B cell (primary cell): ENCODE measurements at regions not wholly inside any gene's neighbourhood (a gene's known extent, or its start where the extent isn't known, plus 50 kb on each side); places are given as distances from the start of the nearest gene placed in this dataset.

Source experiments
- ATAC-seq: fragments of 200-7000 bp; cut with Tn5 transposase; one replicate; pipeline ENCODE4 v1.10.0; 2021; ENCODE audit warnings: low read depth, mild to moderate bottlenecking, moderate number of reproducible peaks, moderate library complexity
- CTCF ChIA-PET: fragments of 350-600 bp; sonication (Branson Sonifier 250); formaldehyde crosslinking; loops from one replicate; lab custom pipeline; 2021; ENCODE audit warnings: antibody characterized with exemption, inconsistent platforms; lab: Charles Lee
- POLR2A ChIA-PET: fragments of 350-600 bp; sonication (Branson Sonifier 250); formaldehyde crosslinking; loops from one replicate; lab custom pipeline; 2021; ENCODE audit warnings: antibody characterized with exemption; lab: Charles Lee
- DNase-seq: peaks from one replicate; pipeline ENCODE4 v3.0.0; 2013
- H2AFZ ChIP-seq: 2 replicates; pipeline ENCODE4 v1.6.1; 2012; ENCODE audit warnings: mild to moderate bottlenecking, low read depth, low read length; ENCODE audit not compliant: insufficient read depth, poor library complexity, severe bottlenecking
- H3K27ac ChIP-seq, 2 donors: 1 replicate in 1 of 2; 2 replicates in 1 of 2; pipeline ENCODE4 v1.5.1; 2012 to 2013; ENCODE audit warnings: low read length in 2 of 2, mild to moderate bottlenecking in 2 of 2, moderate library complexity in 1 of 2
- H3K27me3 ChIP-seq, 4 experiments: fragments of 200-600 bp in 1 of 4; sonication (generic) in 1 of 4; replicated peaks in 1 of 4; 1 replicate in 2 of 4; 2 replicates in 2 of 4; pipeline versions ENCODE4 v1.6.1 to v1.7.0; 2013 to 2016; ENCODE audit warnings: low read length in 3 of 4, mild to moderate bottlenecking in 2 of 4, mixed read lengths in 1 of 4, moderate library complexity in 1 of 4; ENCODE audit not compliant: insufficient read depth in 4 of 4, control insufficient read depth in 3 of 4; ENCODE audit errors: control extremely low read depth in 1 of 4
- H3K36me3 ChIP-seq, 2 experiments: replicated peaks in 1 of 2; 1 replicate in 1 of 2; 2 replicates in 1 of 2; pipeline versions ENCODE4 v1.6.1 to v1.7.1; 2013; ENCODE audit warnings: low read length in 1 of 2; ENCODE audit not compliant: insufficient read depth in 2 of 2, control insufficient read depth in 1 of 2; ENCODE audit errors: control extremely low read depth in 1 of 2, extremely low read depth in 1 of 2
- H3K4me1 ChIP-seq, 2 donors: fragments of 200-600 bp in 1 of 2; sonication (generic) in 1 of 2; 1 replicate in 1 of 2; 2 replicates in 1 of 2; pipeline versions ENCODE4 v1.5.1 to v1.6.1; 2013 to 2017; ENCODE audit warnings: low read length in 2 of 2; ENCODE audit not compliant: control insufficient read depth in 2 of 2, insufficient read depth in 2 of 2
- H3K4me2 ChIP-seq: replicated peaks from 2 replicates; pipeline ENCODE3; 2012; ENCODE audit warnings: mild to moderate bottlenecking, low read depth, low read length; ENCODE audit not compliant: poor library complexity, severe bottlenecking
- H3K4me3 ChIP-seq, 5 experiments: fragments of 200-600 bp in 1 of 5; sonication (generic) in 1 of 5; 1 replicate in 3 of 5; 2 replicates in 2 of 5; pipeline versions ENCODE4 v1.5.1 to v1.7.0; 2011 to 2016; ENCODE audit warnings: low read length in 4 of 5, mild to moderate bottlenecking in 4 of 5, low read depth in 2 of 5, control low read depth in 1 of 5, moderate library complexity in 1 of 5; ENCODE audit not compliant: insufficient read depth in 1 of 5; ENCODE audit errors: control extremely low read depth in 1 of 5, extremely low read depth in 1 of 5
- H3K79me2 ChIP-seq: fragments of 200-600 bp; sonication (generic); one replicate; pipeline ENCODE4 v1.6.0; 2016; ENCODE audit warnings: low read length; ENCODE audit not compliant: control insufficient read depth, insufficient read depth
- H3K9ac ChIP-seq: fragments of 200-600 bp; sonication (generic); 2 replicates; pipeline ENCODE4 v1.6.1; 2017; ENCODE audit warnings: mild to moderate bottlenecking, low read length, moderate library complexity
- H3K9me3 ChIP-seq, 3 donors: one replicate each; pipeline versions ENCODE4 v1.6.1 to v1.7.1; 2013; ENCODE audit warnings: low read length in 2 of 3; ENCODE audit not compliant: control insufficient read depth in 2 of 3, insufficient read depth in 1 of 3; ENCODE audit errors: control extremely low read depth in 1 of 3
- H4K20me1 ChIP-seq: 2 replicates; pipeline ENCODE4 v1.6.0; 2012; ENCODE audit warnings: mild to moderate bottlenecking, low read length; ENCODE audit not compliant: insufficient read depth, control insufficient read depth, poor library complexity, severe bottlenecking
- H3K27ac Mint-ChIP-seq: one replicate; pipeline ENCODE4 v1.8.0; 2021; ENCODE audit warnings: mixed read lengths
- H3K27me3 Mint-ChIP-seq: one replicate; pipeline ENCODE4 v1.8.0; 2021; ENCODE audit warnings: mixed read lengths
- H3K4me1 Mint-ChIP-seq: one replicate; pipeline ENCODE4 v1.8.0; 2021; ENCODE audit warnings: mixed read lengths
- H3K4me3 Mint-ChIP-seq: one replicate; pipeline ENCODE4 v1.8.0; 2021; ENCODE audit warnings: mixed read lengths
- H3K9me3 Mint-ChIP-seq: one replicate; pipeline ENCODE4 v1.8.0; 2022; ENCODE audit warnings: mixed read lengths; ENCODE audit not compliant: insufficient read depth
- CTCF ChIP-seq: fragments of 200-600 bp; IDR thresholded peaks from one replicate; pipeline ENCODE4 v1.8.0; 2022; ENCODE audit warnings: antibody characterized with exemption, mild to moderate bottlenecking
- EZH2 ChIP-seq: IDR thresholded peaks from 2 replicates; pipeline ENCODE4 v1.6.1; 2012; ENCODE audit warnings: borderline replicate concordance, low read depth, mild to moderate bottlenecking, moderate library complexity, low read length; ENCODE audit not compliant: insufficient read depth, poor library complexity, severe bottlenecking
- WGBS: methylation state at CpG from one replicate; pipeline ENCODE4 v1.1.5; 2013; ENCODE audit warnings: missing lambda C conversion rate; ENCODE audit not compliant: insufficient coverage; 5-methylcytosine and 5-hydroxymethylcytosine counted together
- intact Hi-C: fragments of 100-400 bp; cut with micrococcal nuclease; formaldehyde crosslinking; loops from one replicate; pipeline ENCODE4 v1.10.0; 2022

GRCh38 chr20:11395581-11395980 lies 522.1 kb upstream of the BTBD3 start:
- ATAC-seq (no peak), DNase-seq (no peak)
- no peaks in the 10 kb centered on the region for H3K27me3 Mint-ChIP-seq
- H3K9me3 ChIP-seq = no peaks in the 10 kb centered on the region
- TF ChIP-seq CTCF = no peak
- no peak for TF ChIP-seq EZH2
- H3K4me1 Mint-ChIP-seq = no peaks in the 10 kb centered on the region
- no peaks in the 10 kb centered on the region for H4K20me1 ChIP-seq
- no peaks in the 10 kb centered on the region for H3K27me3 ChIP-seq
- no peak overlapping the region for H3K9ac ChIP-seq
- H3K79me2 ChIP-seq = no peaks in the 10 kb centered on the region
- CTCF ChIA-PET = no interaction called here
- no peak overlapping the region for H2AFZ ChIP-seq
- no peaks in the 10 kb centered on the region for H3K4me1 ChIP-seq
- no CpG with 5 or more reads among the region's 2 CpGs for WGBS
- no peak overlapping the region for H3K4me2 ChIP-seq
- POLR2A ChIA-PET = no interaction called here
- no peak overlapping the region for H3K27ac Mint-ChIP-seq
- intact Hi-C loops = no loop called here
- H3K9me3 Mint-ChIP-seq = peaks cover 4% of the 10 kb centered on the region
- no peak overlapping the region for H3K4me3 ChIP-seq
- H3K4me3 Mint-ChIP-seq = no peak overlapping the region
- no peak overlapping the region for H3K27ac ChIP-seq
- H3K36me3 ChIP-seq = no peaks in the 10 kb centered on the region

GRCh38 chr20:11401988-11402387 lies 515.7 kb upstream of the BTBD3 start:
- Histone ChIP-seq H3K27me3 (no peaks in the 10 kb centered on the region), H3K4me2 (no peak overlapping the region), H3K36me3 (no peaks in the 10 kb centered on the region), H2AFZ (no peak overlapping the region), H3K4me3 (no peak overlapping the region), H3K79me2 (no peaks in the 10 kb centered on the region), H4K20me1 (no peaks in the 10 kb centered on the region), H3K4me1 (no peaks in the 10 kb centered on the region), H3K9me3 (no peaks in the 10 kb centered on the region), H3K9ac (no peak overlapping the region), H3K27ac (no peak overlapping the region)
- no peaks in the 10 kb centered on the region for H3K27me3 Mint-ChIP-seq
- ATAC-seq = no peak
- no peak for DNase-seq
- ChIA-PET CTCF (no interaction called here), POLR2A (no interaction called here)
- TF ChIP-seq EZH2 = no peak
- TF ChIP-seq CTCF = no peak
- intact Hi-C loops = no loop called here
- H3K4me3 Mint-ChIP-seq = no peak overlapping the region
- H3K9me3 Mint-ChIP-seq = peaks cover 4% of the 10 kb centered on the region
- H3K27ac Mint-ChIP-seq = no peak overlapping the region
- H3K4me1 Mint-ChIP-seq = no peaks in the 10 kb centered on the region
- 90% methylated on average over 2 of the region's 3 CpGs for WGBS
